HG03521 (cell line): ENCODE measurements at regions not wholly inside any gene's neighbourhood (a gene's known extent, or its start where the extent isn't known, plus 50 kb on each side); places are given as distances from the start of the nearest gene placed in this dataset.
A peak's percentile ranks its signal among the peaks of the same experiment; 100 is the strongest.

ENCODE experiments used
- ATAC-seq: cut with Tn5 transposase; IDR thresholded peaks from one replicate; pipeline ENCODE4 v1.9.1; 2021; ENCODE audit warnings: mild to moderate bottlenecking, moderate library complexity; ENCODE audit not compliant: unreplicated experiment

- ATAC-seq, result no peak
Measured at GRCh38 chr14:51395361-51395849, 155.4 kb downstream of the TMX1 start.

GRCh38 chr14:51396222-51396815, 156.3 kb downstream of the TMX1 start:
- no peak for ATAC-seq

DNA sequence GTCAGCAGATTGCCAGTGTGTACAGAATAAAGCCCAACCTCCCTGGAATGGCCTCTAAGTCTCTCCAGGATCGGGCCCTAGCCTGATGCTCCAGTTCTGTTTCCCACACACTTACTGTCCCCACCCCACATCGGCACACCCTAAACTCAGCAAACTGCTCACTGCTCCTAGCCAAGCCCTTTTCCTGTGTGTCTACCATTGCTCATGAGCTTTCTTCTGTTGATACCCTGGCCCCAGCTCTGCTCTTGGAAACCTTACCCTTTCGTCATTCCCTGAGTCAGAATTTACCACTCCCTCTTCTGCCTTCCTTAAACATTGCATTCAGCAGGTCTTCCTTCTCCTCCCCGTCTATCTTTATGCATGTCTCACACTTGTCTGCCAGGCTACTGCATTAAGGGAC, 158.9 kb downstream of the TMX1 start:
- ATAC-seq, result no peak

DNA sequence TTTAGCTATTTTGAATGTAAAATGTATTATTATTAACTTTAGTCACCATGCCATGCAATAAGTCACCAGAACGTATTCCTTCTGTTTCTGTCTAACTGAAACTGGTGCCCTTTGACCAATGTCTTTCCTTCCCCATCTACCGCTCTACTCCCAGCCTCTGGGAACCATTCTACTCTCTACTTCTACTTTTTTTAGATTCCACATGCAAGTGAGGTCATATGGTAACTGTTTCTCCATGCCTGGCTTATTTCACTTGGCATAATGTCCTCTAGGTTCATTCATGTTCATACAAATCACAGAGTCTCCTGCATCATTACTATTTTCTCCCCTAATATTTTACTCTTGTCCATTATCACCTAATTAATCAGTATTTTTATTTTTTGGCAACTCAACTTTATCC, 160.1 kb downstream of the TMX1 start:
- ATAC-seq, result no peak

GRCh38 chr14:51401272-51401671, 161.2 kb downstream of the TMX1 start:
- no peak for ATAC-seq

DNA sequence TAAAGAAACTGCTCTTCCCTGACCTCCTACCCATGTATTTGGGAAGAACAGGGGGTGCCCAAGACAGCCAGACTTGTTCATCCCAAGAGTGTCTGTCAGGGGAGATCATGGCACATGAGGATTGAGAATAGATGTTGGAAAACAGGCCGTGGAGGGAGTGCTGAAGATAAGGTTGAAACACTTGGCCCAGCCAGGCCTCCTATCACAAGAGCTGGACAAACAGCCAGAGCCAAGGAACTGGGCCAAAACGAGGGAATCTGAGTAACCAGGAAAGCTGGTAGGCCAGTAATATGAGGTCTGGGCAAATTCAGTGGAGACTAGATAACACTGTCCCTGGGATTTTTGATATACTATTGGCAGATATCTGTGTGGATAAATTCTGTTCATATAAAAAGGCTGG, 161.7 kb downstream of the TMX1 start:
- ATAC-seq, result no peak

DNA sequence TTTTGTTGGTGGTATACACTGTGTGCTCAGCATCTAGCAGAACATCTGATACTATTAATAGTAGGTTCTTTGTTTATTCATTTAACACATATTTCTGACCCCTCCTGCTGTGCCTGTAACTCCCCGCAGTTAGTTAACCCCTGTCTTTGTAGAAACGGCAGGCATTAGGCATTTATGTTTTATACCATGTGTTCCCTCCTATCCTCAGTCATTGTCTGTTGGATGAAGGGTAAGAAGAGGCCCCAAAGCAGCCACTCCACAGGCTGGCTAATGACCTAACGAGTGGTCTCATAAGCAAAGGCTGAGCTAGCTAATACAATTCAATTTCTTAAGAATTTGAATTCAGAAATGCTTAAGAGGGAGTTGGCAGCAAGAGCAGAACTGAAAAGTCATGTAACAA, 170.8 kb downstream of the TMX1 start:
- no peak for ATAC-seq

- ATAC-seq, result no peak
Measured at GRCh38 chr14:51419685-51420084, 179.6 kb downstream of the TMX1 start.

DNA sequence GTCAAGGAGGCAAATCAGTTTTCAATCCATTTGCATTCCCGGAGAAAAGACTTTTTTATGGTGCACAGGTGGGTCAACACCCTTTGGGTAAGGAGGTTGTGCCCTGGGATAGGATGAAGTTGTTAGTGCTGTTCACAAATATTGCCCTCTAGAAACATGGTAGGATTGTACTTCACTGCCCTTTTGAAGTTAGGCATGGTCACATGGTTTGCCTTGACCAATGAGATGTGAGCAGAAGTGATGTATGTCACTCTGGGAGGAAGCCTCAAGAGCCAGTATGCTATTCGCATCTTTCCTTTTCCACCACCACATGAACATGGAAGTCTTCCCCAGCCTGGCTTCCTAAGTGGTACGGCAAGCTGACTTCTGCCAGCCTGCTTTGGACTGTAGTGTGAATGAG, 182.7 kb downstream of the TMX1 start:
- ATAC-seq, result no peak

DNA sequence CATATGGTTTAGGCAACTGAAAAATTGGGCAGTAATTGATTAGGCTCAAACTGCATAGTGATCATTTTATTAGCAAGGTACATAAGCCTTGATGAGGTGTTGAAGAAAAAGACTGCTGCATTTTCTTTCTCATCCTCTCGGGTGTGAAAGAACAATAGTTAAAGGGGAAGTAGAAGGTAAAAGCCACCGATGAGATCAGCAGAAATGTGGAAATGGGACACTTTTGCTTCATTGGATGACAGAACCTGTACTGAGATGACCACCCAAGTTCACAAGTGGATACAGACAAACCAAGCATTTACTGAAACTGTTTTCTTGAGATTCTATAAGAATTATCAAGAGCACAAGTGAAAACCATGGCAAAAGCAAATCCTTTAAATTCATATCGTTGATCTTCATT, 184.0 kb downstream of the TMX1 start:
- no peak for ATAC-seq

- ATAC-seq, result no peak
Measured at GRCh38 chr14:51424561-51425251, 184.7 kb downstream of the TMX1 start.

DNA sequence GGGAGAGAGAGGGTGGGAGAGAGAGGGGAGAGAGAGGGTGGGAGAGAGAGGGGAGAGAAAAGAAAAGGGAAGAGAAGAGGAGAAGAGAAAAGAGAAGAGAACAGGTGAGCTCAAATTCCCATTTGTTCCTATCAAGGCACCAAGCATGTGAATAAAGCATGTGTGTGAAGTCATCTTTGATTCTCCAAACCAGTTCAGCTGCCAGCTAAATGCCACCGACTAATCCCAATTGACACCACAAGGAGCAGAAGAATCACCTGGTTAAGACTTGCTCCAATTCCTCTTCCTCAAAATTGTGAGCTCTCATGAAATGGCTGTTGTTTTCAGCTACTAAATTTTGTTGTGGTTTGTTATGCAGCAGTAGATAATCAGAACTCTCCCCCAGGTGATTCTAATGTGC, 188.9 kb downstream of the TMX1 start:
- no peak for ATAC-seq

- ATAC-seq, result no peak
Measured at GRCh38 chr14:51430079-51430478, 190.0 kb downstream of the TMX1 start.

- no peak for ATAC-seq
Measured at GRCh38 chr14:51430633-51431032, 190.6 kb downstream of the TMX1 start.

DNA sequence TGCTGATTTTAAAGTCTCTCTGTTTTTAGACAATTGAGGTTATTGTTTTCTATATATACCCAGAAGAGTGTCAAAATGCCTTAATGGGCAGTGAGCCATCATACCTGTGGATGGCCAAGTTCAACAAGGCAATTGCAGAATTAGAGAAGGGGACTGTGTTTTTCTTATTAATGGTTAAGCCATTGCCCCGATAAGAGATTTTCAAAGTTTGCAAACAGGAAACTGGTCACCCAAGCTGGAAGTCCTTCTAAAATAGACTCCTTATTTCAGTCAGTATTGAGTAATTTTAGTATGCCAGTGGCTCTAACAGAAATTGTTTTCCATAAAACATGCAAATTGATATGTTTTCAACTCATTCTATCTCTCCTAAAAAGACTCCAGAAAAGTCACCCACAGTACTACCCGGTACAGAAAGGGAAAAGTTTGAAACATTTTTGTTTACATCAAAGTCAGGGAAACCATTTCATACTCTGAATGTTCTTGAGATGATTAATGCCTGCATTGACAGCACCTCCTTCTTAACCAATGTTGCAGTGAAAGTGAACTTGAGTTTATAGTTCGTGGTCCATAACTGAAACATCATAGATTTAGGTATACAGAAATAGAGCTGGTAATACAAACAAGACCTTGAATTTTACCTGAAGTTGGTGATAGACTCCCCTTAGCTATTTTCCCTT, 191.1 kb downstream of the TMX1 start:
- ATAC-seq, result no peak

DNA sequence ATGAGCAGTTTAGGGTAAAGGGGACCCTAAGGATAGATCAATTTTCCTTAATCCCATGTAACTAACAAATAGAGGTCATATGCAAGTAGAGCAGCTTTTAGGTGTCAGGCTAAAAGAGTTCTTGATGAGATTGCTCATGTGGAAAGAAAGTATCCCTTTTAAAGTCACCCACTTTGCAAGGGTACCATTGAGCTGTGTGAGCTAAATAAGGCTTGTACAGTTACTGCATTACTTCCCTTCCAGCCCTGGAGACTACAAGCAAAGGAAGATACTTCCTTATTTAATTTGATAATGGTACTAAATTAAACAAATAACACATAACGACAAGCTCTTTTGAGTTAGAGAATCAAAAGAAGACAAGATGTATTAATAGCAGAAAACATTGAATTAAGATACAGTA, 191.7 kb downstream of the TMX1 start:
- ATAC-seq, result no peak

- ATAC-seq, result peak; percentile 33
Measured at GRCh38 chr14:51432302-51432948, 192.4 kb downstream of the TMX1 start.

DNA sequence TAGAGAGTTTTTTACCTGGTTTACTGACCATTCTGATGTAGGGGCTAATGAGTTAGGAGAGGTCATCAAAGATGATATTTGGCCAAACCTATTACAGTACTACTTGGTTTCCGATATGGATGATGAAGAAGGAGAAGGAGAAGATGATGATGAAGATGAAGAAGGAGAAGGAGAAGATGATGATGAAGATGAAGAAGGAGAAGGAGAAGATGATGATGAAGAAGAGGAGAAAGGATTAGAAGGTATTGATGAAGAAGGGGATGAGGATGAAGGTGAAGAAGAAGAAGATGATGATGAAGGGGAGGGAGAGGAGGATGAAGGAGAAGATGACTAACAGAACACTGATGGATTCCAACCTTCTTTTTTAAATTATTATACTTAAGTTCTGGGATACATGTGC, 196.6 kb downstream of the TMX1 start:
- no peak for ATAC-seq

DNA sequence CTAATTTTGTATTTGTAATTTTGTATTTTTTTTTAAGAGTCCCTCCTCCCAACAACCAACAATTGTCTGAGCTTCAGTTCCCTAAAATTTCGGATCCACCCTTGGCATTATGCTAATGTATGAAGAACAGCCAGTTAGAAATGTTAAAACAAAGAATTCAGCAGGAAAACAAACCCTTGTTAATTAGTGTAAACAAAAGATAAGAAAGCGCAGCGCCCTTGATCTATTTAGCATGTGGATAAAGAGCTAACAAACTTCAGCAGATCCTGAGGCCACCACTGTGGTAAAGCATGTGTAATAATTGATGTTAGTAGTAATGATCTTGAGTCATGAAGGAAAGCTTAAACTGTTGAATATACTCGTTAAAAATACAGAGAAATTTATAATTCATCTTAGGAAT, 199.8 kb downstream of the TMX1 start:
- no peak for ATAC-seq

DNA sequence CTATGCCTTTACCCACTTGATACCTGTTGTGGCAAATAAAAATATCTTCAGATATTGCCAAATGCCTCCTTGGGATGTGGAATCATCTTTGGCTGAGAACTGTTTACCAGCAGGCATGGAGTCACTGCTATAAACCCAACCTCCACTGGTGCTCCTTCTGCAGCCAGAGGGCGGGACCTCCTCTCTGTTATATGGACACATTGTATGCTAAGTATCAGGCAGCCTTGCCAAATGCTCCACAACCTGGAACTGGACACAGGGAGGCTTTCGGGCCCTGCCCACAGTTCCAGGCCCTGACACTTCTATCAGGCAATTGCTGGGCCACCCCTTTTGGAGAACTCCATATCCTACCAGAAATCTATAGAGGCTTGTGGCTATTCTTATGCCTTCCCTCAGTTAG, 201.0 kb downstream of the TMX1 start:
- no peak for ATAC-seq

DNA sequence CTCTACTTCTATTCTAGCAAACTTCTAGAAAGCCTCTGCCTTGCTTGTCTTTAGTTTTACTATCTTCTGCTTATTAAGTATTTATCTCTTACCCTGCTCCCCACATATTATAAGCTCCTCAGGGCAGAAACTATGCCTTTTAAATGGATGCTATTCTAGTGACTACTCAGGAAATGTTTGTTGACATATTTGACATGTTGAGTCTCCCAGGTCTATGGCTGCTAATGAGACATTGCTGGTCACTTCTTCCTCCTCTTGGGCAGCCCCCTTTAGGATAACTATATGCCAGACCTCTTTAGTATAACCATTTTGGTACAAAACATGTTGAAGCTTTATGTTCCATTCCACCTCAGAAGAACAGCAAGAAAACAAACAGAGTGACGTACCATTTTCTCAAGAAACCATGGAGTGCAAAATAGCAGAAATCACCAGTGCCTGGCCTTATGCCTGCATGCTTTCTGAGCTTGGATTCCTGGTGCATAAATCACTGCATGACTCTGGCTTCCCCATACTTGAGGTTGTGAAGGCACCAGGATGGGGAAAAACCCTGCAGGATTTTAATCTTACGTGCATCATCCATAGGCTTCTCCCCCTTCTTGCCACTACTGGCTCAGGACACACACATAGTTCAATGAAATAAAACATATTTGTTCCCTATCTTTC, 202.6 kb downstream of the TMX1 start:
- no peak for ATAC-seq
